H1 (cell line): ENCODE measurements at regions not wholly inside any gene's neighbourhood (a gene's known extent, or its start where the extent isn't known, plus 50 kb on each side); places are given as distances from the start of the nearest gene placed in this dataset.

Source experiments
- BCL11A ChIP-seq, 2 experiments: IDR thresholded peaks; one replicate each; pipeline ENCODE4 v1.6.1; 2011; ENCODE audit warnings: low read depth in 2 of 2, low read length in 2 of 2, mild to moderate bottlenecking in 2 of 2
- CHD7 ChIP-seq: fragments of 300-600 bp; sonication (generic); IDR thresholded peaks from 2 replicates; pipeline ENCODE4 v1.7.1; 2012; ENCODE audit warnings: low read length, moderate library complexity, mild to moderate bottlenecking, inconsistent platforms; ENCODE audit not compliant: insufficient replicate concordance
- CREB1 ChIP-seq: IDR thresholded peaks from 2 replicates; pipeline ENCODE4 v1.6.1; 2012; ENCODE audit warnings: inconsistent platforms
- GTF2F1 ChIP-seq: IDR thresholded peaks from 2 replicates; pipeline ENCODE4 v1.6.1; 2012; ENCODE audit warnings: low read depth, low read length, improper control_type of control experiment, borderline replicate concordance
- SP1 ChIP-seq: IDR thresholded peaks from 2 replicates; pipeline ENCODE4 v1.6.1; 2011; ENCODE audit warnings: low read depth, low read length
- TAF1 ChIP-seq: IDR thresholded peaks from 2 replicates; pipeline ENCODE4 v1.6.1; 2011; ENCODE audit warnings: mild to moderate bottlenecking, low read depth, low read length

GRCh38 chr13:47250146-47250545 lies 353.3 kb upstream of the HTR2A start (continued):
- TF ChIP-seq CHD7: no peak
- no peak for TF ChIP-seq BCL11A (IDR thresholded peaks at IDR 0.05; ENCODE audit: low read depth in 2 of 2, low read length in 2 of 2)
- no peak for TF ChIP-seq SP1
- TF ChIP-seq CREB1: no peak
- TF ChIP-seq GTF2F1: no peak
- TF ChIP-seq TAF1: no peak
- TF ChIP-seq, all 59 proteins: peak for 0
